ENCODE measurements at regions not wholly inside any gene's neighbourhood (a gene's known extent, or its start where the extent isn't known, plus 50 kb on each side); places are given as distances from the start of the nearest gene placed in this dataset.

DNA sequence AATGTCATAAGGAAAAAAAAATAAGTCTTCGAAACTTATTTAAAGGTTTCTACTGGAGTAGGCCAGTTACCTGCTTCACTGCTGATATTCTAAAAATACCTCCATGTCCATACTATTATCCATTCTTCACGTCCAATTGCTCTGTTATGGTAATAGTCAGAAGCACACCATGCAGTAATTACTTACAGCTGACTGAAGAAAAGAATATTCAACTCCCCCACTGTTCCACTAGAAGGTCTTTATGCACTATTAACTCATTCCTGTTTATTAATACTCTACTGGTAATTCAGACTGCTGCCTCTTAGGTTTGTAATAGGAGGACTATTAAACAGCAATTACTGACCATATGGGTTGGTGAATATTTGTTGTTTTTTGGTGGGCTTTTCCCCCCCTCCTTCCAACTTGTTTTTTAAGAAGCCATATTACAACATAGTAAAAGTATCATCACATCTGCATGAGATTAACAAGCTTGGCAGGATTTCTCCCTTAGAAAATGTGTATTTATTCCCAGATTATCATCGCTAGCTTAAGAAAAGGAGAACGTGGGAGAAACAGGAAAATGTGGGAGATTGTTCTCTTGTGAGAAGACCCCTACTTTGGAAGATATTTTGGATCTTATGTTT lies 806.4 kb upstream of the FANCL start:
- H3K9me3 ChIP-seq (ENCODE audit: control insufficient read depth in 1 of 2, low read length in 2 of 2) = no peaks in the 10 kb centered on the region
- intact Hi-C loops (cut with micrococcal nuclease) = no loop called here
- no peak for DNase-seq
- no peak overlapping the region for H3K27ac ChIP-seq (ENCODE audit: low read depth, low read length)
- H3K27ac Mint-ChIP-seq = no peak overlapping the region
- peaks cover 0 to 6% (median 0%) of the 10 kb centered on the region in 8 donors for H3K9me3 Mint-ChIP-seq
- H3K4me1 Mint-ChIP-seq = no peaks in the 10 kb centered on the region
- no peak overlapping the region for H3K4me3 Mint-ChIP-seq
- CTCF ChIA-PET (ENCODE audit: partially characterized antibody) = no interaction called here
- POLR2A ChIA-PET (ENCODE audit: partially characterized antibody) = no interaction called here
- H3K27me3 Mint-ChIP-seq = no peaks in the 10 kb centered on the region
- no peaks in the 10 kb centered on the region for H3K36me3 ChIP-seq (ENCODE audit: insufficient read depth, low read length)
- no peaks in the 10 kb centered on the region for H3K27me3 ChIP-seq (ENCODE audit: insufficient read depth, low read length)
- no peaks in the 10 kb centered on the region for H3K4me1 ChIP-seq (ENCODE audit: insufficient read depth, low read length)
- H3K36me3 Mint-ChIP-seq = no peaks in the 10 kb centered on the region
- H3K4me3 ChIP-seq (ENCODE audit: low read length in 2 of 2) = no peak overlapping the region

DNA sequence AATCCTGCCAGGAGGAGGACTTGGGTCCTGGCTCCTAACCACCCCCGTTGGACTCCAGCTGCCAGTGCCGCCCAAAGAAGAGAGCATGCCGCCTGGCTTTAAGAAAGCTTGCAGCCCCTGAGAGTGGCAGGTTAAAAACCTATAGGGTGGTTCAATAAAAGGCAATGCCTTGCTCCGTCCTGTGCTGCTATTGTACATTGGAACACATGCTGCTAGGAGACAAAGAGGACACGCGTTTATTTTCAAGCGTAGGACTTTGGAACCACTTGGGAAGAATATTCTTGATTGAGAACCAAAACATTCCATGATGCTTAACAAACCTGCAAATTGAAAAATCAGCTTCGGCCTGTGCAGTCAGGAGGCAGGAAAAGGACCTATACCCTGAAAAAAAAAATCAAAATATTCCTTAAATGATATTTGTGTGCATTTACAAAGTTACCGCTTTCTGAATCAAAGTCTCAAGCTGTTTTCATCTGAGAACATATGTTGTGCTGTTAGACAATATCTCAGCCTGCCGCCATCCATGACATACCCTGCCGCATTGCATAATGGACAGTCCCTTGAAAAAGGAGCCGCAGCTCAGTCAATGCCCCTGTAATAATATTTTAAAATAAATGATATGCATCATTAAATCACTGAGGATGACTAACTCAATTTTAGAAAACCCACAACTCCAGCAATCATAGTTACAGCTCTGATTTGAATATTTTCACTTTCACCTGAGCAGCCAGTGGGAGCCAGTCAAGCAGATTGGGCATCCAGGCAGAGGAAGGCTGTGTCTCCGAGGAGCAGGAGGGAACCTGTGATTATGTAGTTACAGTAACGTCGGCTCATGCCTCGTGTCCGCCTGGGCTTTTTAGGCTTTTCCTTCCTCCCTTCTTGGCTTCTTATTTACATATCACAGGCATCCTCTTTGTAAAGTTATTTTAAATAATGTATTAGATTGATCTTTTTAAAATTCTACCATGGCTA lies 805.6 kb upstream of the FANCL start:
- no peaks in the 10 kb centered on the region for H3K4me1 ChIP-seq (ENCODE audit: insufficient read depth, low read length)
- Mint-ChIP-seq H3K9me3 (peaks cover 0 to 6% (median 0%) of the 10 kb centered on the region in 8 donors), H3K36me3 (no peaks in the 10 kb centered on the region), H3K27ac (no peak overlapping the region), H3K4me1 (no peaks in the 10 kb centered on the region), H3K4me3 (no peak overlapping the region), H3K27me3 (no peaks in the 10 kb centered on the region)
- H3K9me3 ChIP-seq (ENCODE audit: control insufficient read depth in 1 of 2, low read length in 2 of 2) = no peaks in the 10 kb centered on the region
- H3K27ac ChIP-seq (ENCODE audit: low read depth, low read length) = no peak overlapping the region
- no peak for DNase-seq
- no peaks in the 10 kb centered on the region for H3K27me3 ChIP-seq (ENCODE audit: insufficient read depth, low read length)
- intact Hi-C loops (cut with micrococcal nuclease) = no loop called here
- CTCF ChIA-PET (ENCODE audit: partially characterized antibody) = no interaction called here
- no peak overlapping the region for H3K4me3 ChIP-seq (ENCODE audit: low read length in 2 of 2)
- POLR2A ChIA-PET (ENCODE audit: partially characterized antibody) = no interaction called here
- no peaks in the 10 kb centered on the region for H3K36me3 ChIP-seq (ENCODE audit: insufficient read depth, low read length)

- H3K27ac ChIP-seq (ENCODE audit: low read depth, low read length) = no peak overlapping the region
- no peaks in the 10 kb centered on the region for H3K27me3 Mint-ChIP-seq
- ChIA-PET POLR2A (ENCODE audit: partially characterized antibody) (no interaction called here), CTCF (ENCODE audit: partially characterized antibody) (no interaction called here)
- H3K27ac Mint-ChIP-seq = no peak overlapping the region
- H3K4me3 ChIP-seq (ENCODE audit: low read length in 2 of 2) = no peak overlapping the region
- H3K36me3 ChIP-seq (ENCODE audit: insufficient read depth, low read length) = no peaks in the 10 kb centered on the region
- no peaks in the 10 kb centered on the region for H3K36me3 Mint-ChIP-seq
- no peak for DNase-seq
- no peaks in the 10 kb centered on the region for H3K9me3 ChIP-seq (ENCODE audit: control insufficient read depth in 1 of 2, low read length in 2 of 2)
- intact Hi-C loops (cut with micrococcal nuclease) = no loop called here
- no peaks in the 10 kb centered on the region for H3K4me1 Mint-ChIP-seq
- H3K4me3 Mint-ChIP-seq = no peak overlapping the region
- no peaks in the 10 kb centered on the region for H3K27me3 ChIP-seq (ENCODE audit: insufficient read depth, low read length)
- H3K4me1 ChIP-seq (ENCODE audit: insufficient read depth, low read length) = no peaks in the 10 kb centered on the region
- H3K9me3 Mint-ChIP-seq = peaks cover 0 to 6% (median 0%) of the 10 kb centered on the region in 8 donors
Observed at GRCh38 chr2:59044736-59045135, 803.6 kb upstream of the FANCL start.

DNA sequence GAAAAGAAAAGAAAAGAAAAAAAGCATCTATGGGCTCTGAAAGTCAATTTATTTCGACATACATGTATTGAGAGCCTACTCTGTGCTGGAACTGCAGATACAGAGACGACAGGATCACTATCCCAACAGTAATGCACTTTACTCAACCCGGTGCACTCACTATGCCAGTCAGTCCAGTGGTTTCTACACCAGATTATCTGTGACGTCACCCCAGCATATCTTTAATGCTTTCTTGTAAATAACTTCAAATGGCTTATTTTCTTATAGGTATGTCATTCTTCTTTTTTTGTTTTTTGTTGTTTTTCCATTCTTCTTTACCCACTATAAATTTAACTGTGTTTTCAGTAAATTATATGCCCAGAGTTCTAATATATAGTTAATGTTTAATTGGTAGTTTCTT lies 800.0 kb upstream of the FANCL start:
- no peaks in the 10 kb centered on the region for H3K27me3 ChIP-seq (ENCODE audit: insufficient read depth, low read length)
- no peaks in the 10 kb centered on the region for H3K36me3 ChIP-seq (ENCODE audit: insufficient read depth, low read length)
- no peaks in the 10 kb centered on the region for H3K9me3 ChIP-seq (ENCODE audit: control insufficient read depth in 1 of 2, low read length in 2 of 2)
- no peaks in the 10 kb centered on the region for H3K4me1 ChIP-seq (ENCODE audit: insufficient read depth, low read length)
- Mint-ChIP-seq H3K9me3 (peaks cover 0 to 10% (median 5%) of the 10 kb centered on the region in 8 donors), H3K4me3 (no peak overlapping the region), H3K4me1 (no peaks in the 10 kb centered on the region), H3K27me3 (no peaks in the 10 kb centered on the region), H3K27ac (no peak overlapping the region), H3K36me3 (no peaks in the 10 kb centered on the region)
- no peak overlapping the region for H3K4me3 ChIP-seq (ENCODE audit: low read length in 2 of 2)
- no peak for DNase-seq
- intact Hi-C loops (cut with micrococcal nuclease) = no loop called here
- CTCF ChIA-PET (ENCODE audit: partially characterized antibody) = no interaction called here
- POLR2A ChIA-PET (ENCODE audit: partially characterized antibody) = no interaction called here
- H3K27ac ChIP-seq (ENCODE audit: low read depth, low read length) = no peak overlapping the region

DNA sequence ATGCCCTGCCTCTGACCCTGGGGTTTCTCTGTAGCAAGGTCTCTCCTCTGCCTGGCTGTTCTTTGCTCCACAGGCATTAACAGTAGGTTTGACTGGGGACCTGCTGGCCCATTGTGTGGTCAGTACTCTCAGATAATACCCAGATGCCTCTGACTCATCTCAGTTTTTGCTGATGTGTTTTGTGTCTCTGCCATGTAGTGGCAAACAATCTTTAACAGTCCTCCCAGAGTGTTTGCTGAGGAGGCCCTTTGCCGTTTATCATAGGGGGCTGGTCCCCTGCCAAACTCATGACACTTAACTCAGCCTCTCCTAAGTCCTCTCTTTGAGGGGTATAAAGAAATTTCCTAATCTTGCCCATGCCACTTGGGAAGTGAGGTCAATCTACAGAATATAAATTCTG lies 793.7 kb upstream of the FANCL start:
- H3K9me3 ChIP-seq (ENCODE audit: control insufficient read depth in 1 of 2, low read length in 2 of 2) = no peaks in the 10 kb centered on the region
- CTCF ChIA-PET (ENCODE audit: partially characterized antibody) = no interaction called here
- POLR2A ChIA-PET (ENCODE audit: partially characterized antibody) = no interaction called here

GRCh38 chr2:59034106-59034505 lies 793.0 kb upstream of the FANCL start:
- Mint-ChIP-seq H3K4me1 (no peaks in the 10 kb centered on the region), H3K27ac (no peak overlapping the region), H3K4me3 (no peak overlapping the region), H3K9me3 (peaks cover 0 to 10% (median 5%) of the 10 kb centered on the region in 8 donors), H3K27me3 (no peaks in the 10 kb centered on the region), H3K36me3 (no peaks in the 10 kb centered on the region)
- Histone ChIP-seq H3K9me3 (ENCODE audit: control insufficient read depth in 1 of 2, low read length in 2 of 2) (no peaks in the 10 kb centered on the region), H3K4me1 (ENCODE audit: insufficient read depth, low read length) (no peaks in the 10 kb centered on the region), H3K27ac (ENCODE audit: low read depth, low read length) (no peak overlapping the region), H3K4me3 (ENCODE audit: low read length in 2 of 2) (no peak overlapping the region), H3K27me3 (ENCODE audit: insufficient read depth, low read length) (no peaks in the 10 kb centered on the region), H3K36me3 (ENCODE audit: insufficient read depth, low read length) (no peaks in the 10 kb centered on the region)
- no peak for DNase-seq
- POLR2A ChIA-PET (ENCODE audit: partially characterized antibody) = no interaction called here
- intact Hi-C loops (cut with micrococcal nuclease) = no loop called here
- CTCF ChIA-PET (ENCODE audit: partially characterized antibody) = no interaction called here

More for the DNA sequence above, 793.7 kb upstream of the FANCL start:
- DNase-seq = no peak
- intact Hi-C loops (cut with micrococcal nuclease) = no loop called here
- Mint-ChIP-seq H3K27me3 (no peaks in the 10 kb centered on the region), H3K36me3 (no peaks in the 10 kb centered on the region), H3K4me1 (no peaks in the 10 kb centered on the region), H3K27ac (no peak overlapping the region), H3K9me3 (peaks cover 0 to 10% (median 5%) of the 10 kb centered on the region in 8 donors), H3K4me3 (no peak overlapping the region)
- H3K4me1 ChIP-seq (ENCODE audit: insufficient read depth, low read length) = no peaks in the 10 kb centered on the region
- no peaks in the 10 kb centered on the region for H3K27me3 ChIP-seq (ENCODE audit: insufficient read depth, low read length)
- H3K27ac ChIP-seq (ENCODE audit: low read depth, low read length) = no peak overlapping the region
- H3K36me3 ChIP-seq (ENCODE audit: insufficient read depth, low read length) = no peaks in the 10 kb centered on the region
- H3K4me3 ChIP-seq (ENCODE audit: low read length in 2 of 2) = no peak overlapping the region

- Mint-ChIP-seq H3K9me3 (peaks cover 0 to 9% (median 5%) of the 10 kb centered on the region in 8 donors), H3K27ac (no peak overlapping the region), H3K4me3 (no peak overlapping the region), H3K27me3 (no peaks in the 10 kb centered on the region), H3K4me1 (no peaks in the 10 kb centered on the region), H3K36me3 (no peaks in the 10 kb centered on the region)
- Histone ChIP-seq H3K27ac (ENCODE audit: low read depth, low read length) (no peak overlapping the region), H3K27me3 (ENCODE audit: insufficient read depth, low read length) (no peaks in the 10 kb centered on the region), H3K36me3 (ENCODE audit: insufficient read depth, low read length) (no peaks in the 10 kb centered on the region), H3K4me3 (ENCODE audit: low read length in 2 of 2) (no peak overlapping the region), H3K9me3 (ENCODE audit: control insufficient read depth in 1 of 2, low read length in 2 of 2) (no peaks in the 10 kb centered on the region), H3K4me1 (ENCODE audit: insufficient read depth, low read length) (no peaks in the 10 kb centered on the region)
- POLR2A ChIA-PET (ENCODE audit: partially characterized antibody) = no interaction called here
- no peak for DNase-seq
- CTCF ChIA-PET (ENCODE audit: partially characterized antibody) = no interaction called here
- intact Hi-C loops (cut with micrococcal nuclease) = no loop called here
Observed at GRCh38 chr2:59033661-59034060, 792.5 kb upstream of the FANCL start.
